Breast epithelium (tissue), 3 donors: ENCODE measurements at regions not wholly inside any gene's neighbourhood (a gene's known extent, or its start where the extent isn't known, plus 50 kb on each side); places are given as distances from the start of the nearest gene placed in this dataset.

Experiments used
- CTCF ChIP-seq, 3 donors: fragments of 450-650 bp; IDR thresholded peaks; one replicate each; pipeline ENCODE4 v1.5.1; 2016 to 2017; ENCODE audit warnings: antibody characterized with exemption in 3 of 3, mild to moderate bottlenecking in 3 of 3, moderate library complexity in 3 of 3
- POLR2A ChIP-seq: fragments of 450-650 bp; IDR thresholded peaks from one replicate; pipeline ENCODE4 v1.6.1; 2016; ENCODE audit warnings: antibody characterized with exemption, mild to moderate bottlenecking, moderate library complexity

- TF ChIP-seq CTCF (IDR thresholded peaks at IDR 0.05) (no peak), POLR2A (no peak)
Observed at GRCh38 chr15:92848852-92849598, 51.1 kb upstream of the CHD2 start.
